IMR-90 (cell line): ENCODE measurements at regions not wholly inside any gene's neighbourhood (a gene's known extent, or its start where the extent isn't known, plus 50 kb on each side); places are given as distances from the start of the nearest gene placed in this dataset.

Source experiments
- ATAC-seq: fragments of 200-7000 bp; cut with Tn5 transposase; 2 replicates; pipeline ENCODE4 v1.9.1; 2020; ENCODE audit warnings: low read depth, mild to moderate bottlenecking, moderate library complexity
- BruUV-seq: library from RNA; stranded (reverse); fragments of 400-500 nt; replicated peaks from 2 replicates; lab custom pipeline; 2021; lab: Mats Ljungman, UMichigan
- CTCF ChIA-PET: fragments of 300-600 bp; formaldehyde crosslinking; extraction: SDS; loops from one replicate; lab custom pipeline; 2021; ENCODE audit warnings: antibody characterized with exemption; lab: Yijun Ruan, JAX
- POLR2A ChIA-PET: fragments of 300-600 bp; sonication (Branson Sonifier 250); formaldehyde crosslinking; loops from one replicate; lab custom pipeline; 2022; ENCODE audit warnings: antibody characterized with exemption; ENCODE audit not compliant: unreplicated experiment; lab: Charles Lee
- DNase-seq: peaks from one replicate; pipeline ENCODE4 v3.0.0; 2013
- H2AFZ ChIP-seq: replicated peaks from 2 replicates; pipeline ENCODE3; 2013; ENCODE audit warnings: low read length, mild to moderate bottlenecking; ENCODE audit not compliant: poor library complexity
- H2AK5ac ChIP-seq: 2 replicates; pipeline ENCODE4 v1.6.1; 2013; ENCODE audit warnings: low read depth, low read length, inconsistent platforms
- H2AK9ac ChIP-seq: replicated peaks from 2 replicates; pipeline ENCODE3; 2013; ENCODE audit warnings: mild to moderate bottlenecking, low read depth, low read length, moderate library complexity; ENCODE audit not compliant: poor library complexity
- H2BK120ac ChIP-seq: 2 replicates; pipeline ENCODE4 v1.6.1; 2013; ENCODE audit warnings: low read depth, low read length, inconsistent platforms
- H2BK15ac ChIP-seq: 3 replicates; pipeline ENCODE4 v1.6.1; 2013; ENCODE audit warnings: low read depth, low read length, inconsistent platforms
- H2BK20ac ChIP-seq: 2 replicates; pipeline ENCODE4 v1.6.1; 2013; ENCODE audit warnings: low read depth, mild to moderate bottlenecking, inconsistent platforms, low read length, moderate library complexity
- H2BK5ac ChIP-seq: 2 replicates; pipeline ENCODE4 v1.6.1; 2013; ENCODE audit warnings: mild to moderate bottlenecking, low read depth, low read length, inconsistent platforms; ENCODE audit not compliant: poor library complexity, severe bottlenecking
- H3K14ac ChIP-seq: replicated peaks from 2 replicates; pipeline ENCODE4 v1.6.1; 2013; ENCODE audit warnings: low read depth, low read length, inconsistent platforms
- H3K18ac ChIP-seq: 2 replicates; pipeline ENCODE4 v1.6.1; 2013; ENCODE audit warnings: low read depth, low read length, control low read depth
- H3K23ac ChIP-seq: 2 replicates; pipeline ENCODE4 v1.6.1; 2013; ENCODE audit warnings: low read depth, low read length, inconsistent platforms
- H3K27ac ChIP-seq: 2 replicates; pipeline ENCODE4 v1.5.1; 2013; ENCODE audit warnings: mild to moderate bottlenecking, control low read depth, low read length; ENCODE audit not compliant: insufficient read depth
- H3K27me3 ChIP-seq: 2 replicates; pipeline ENCODE4 v1.6.1; 2013; ENCODE audit warnings: low read length; ENCODE audit not compliant: control insufficient read depth, insufficient read depth
- H3K36me3 ChIP-seq: 2 replicates; pipeline ENCODE4 v1.6.1; 2013; ENCODE audit warnings: low read length, mixed read lengths; ENCODE audit not compliant: control insufficient read depth, insufficient read depth
- H3K4ac ChIP-seq: 2 replicates; pipeline ENCODE4 v1.6.1; 2013; ENCODE audit warnings: low read depth, low read length, inconsistent platforms
- H3K4me1 ChIP-seq: 2 replicates; pipeline ENCODE4 v1.6.1; 2013; ENCODE audit warnings: low read length, mixed read lengths; ENCODE audit not compliant: control insufficient read depth, insufficient read depth
- H3K4me2 ChIP-seq: 2 replicates; pipeline ENCODE4 v1.6.1; 2013; ENCODE audit warnings: low read depth, mild to moderate bottlenecking, control low read depth, low read length, moderate library complexity
- H3K4me3 ChIP-seq: 2 replicates; pipeline ENCODE4 v1.5.1; 2013; ENCODE audit warnings: low read depth, mild to moderate bottlenecking, control low read depth, low read length, moderate library complexity; ENCODE audit not compliant: insufficient read depth
- H3K56ac ChIP-seq: 2 replicates; pipeline ENCODE4 v1.6.1; 2013; ENCODE audit warnings: low read length, inconsistent platforms; ENCODE audit not compliant: insufficient read depth; ENCODE audit errors: extremely low read depth
- H3K79me1 ChIP-seq, 2 experiments: 2 replicates each; pipeline ENCODE4 v1.6.1; 2013; ENCODE audit warnings: low read length in 2 of 2, inconsistent platforms in 1 of 2, low read depth in 1 of 2
- H3K9ac ChIP-seq: 2 replicates; pipeline ENCODE4 v1.6.1; 2013; ENCODE audit warnings: low read depth, low read length, control low read depth
- H3K9me1 ChIP-seq: 2 replicates; pipeline ENCODE4 v1.6.1; 2013; ENCODE audit warnings: low read length, inconsistent platforms; ENCODE audit not compliant: insufficient read depth
- H3K9me3 ChIP-seq: 2 replicates; pipeline ENCODE4 v1.6.1; 2013; ENCODE audit warnings: low read length; ENCODE audit not compliant: control insufficient read depth, insufficient read depth
- H4K20me1 ChIP-seq: 2 replicates; pipeline ENCODE4 v1.6.1; 2013; ENCODE audit warnings: low read length, inconsistent platforms; ENCODE audit not compliant: insufficient read depth
- H4K5ac ChIP-seq: 2 replicates; pipeline ENCODE4 v1.6.1; 2013; ENCODE audit warnings: mild to moderate bottlenecking, low read depth, low read length, control low read depth
- H4K8ac ChIP-seq, 2 experiments: 2 replicates each; pipeline ENCODE4 v1.6.1; 2013; ENCODE audit warnings: low read depth in 2 of 2, low read length in 2 of 2, control low read depth in 1 of 2, inconsistent platforms in 1 of 2
- H4K91ac ChIP-seq: 2 replicates; pipeline ENCODE4 v1.6.1; 2013; ENCODE audit warnings: low read depth, low read length, inconsistent platforms; ENCODE audit not compliant: insufficient read depth
- BHLHE40 ChIP-seq: fragments of 150-350 bp; IDR thresholded peaks from 2 replicates; pipeline ENCODE4 v1.6.1; 2016; ENCODE audit warnings: mild to moderate bottlenecking, low read depth, low read length
- CEBPB ChIP-seq: IDR thresholded peaks from 2 replicates; pipeline ENCODE4 v1.6.1; 2012; ENCODE audit warnings: low read depth, low read length, improper control_type of control experiment
- CHD1 ChIP-seq: IDR thresholded peaks from 2 replicates; pipeline ENCODE4 v1.6.1; 2012; ENCODE audit warnings: low read depth, low read length, improper control_type of control experiment
- FOS ChIP-seq: fragments of 150-350 bp; IDR thresholded peaks from 2 replicates; pipeline ENCODE4 v1.6.1; 2016; ENCODE audit warnings: low read depth, low read length
- MAFK ChIP-seq: IDR thresholded peaks from 2 replicates; pipeline ENCODE4 v1.6.1; 2012; ENCODE audit warnings: low read depth, low read length, improper control_type of control experiment
- MAZ ChIP-seq: IDR thresholded peaks from 2 replicates; pipeline ENCODE4 v1.6.1; 2012; ENCODE audit warnings: low read depth, mild to moderate bottlenecking, low read length, improper control_type of control experiment, moderate library complexity, borderline replicate concordance
- MXI1 ChIP-seq: IDR thresholded peaks from 2 replicates; pipeline ENCODE4 v1.6.1; 2012; ENCODE audit warnings: low read depth, mild to moderate bottlenecking, low read length, moderate library complexity, borderline replicate concordance
- NFE2L2 ChIP-seq: fragments of 150-350 bp; IDR thresholded peaks from 2 replicates; pipeline ENCODE4 v1.6.1; 2016; ENCODE audit warnings: low read depth, mild to moderate bottlenecking, low read length
- POLR2A ChIP-seq: IDR thresholded peaks from 2 replicates; pipeline ENCODE4 v1.6.1; 2012; ENCODE audit warnings: mild to moderate bottlenecking, low read depth, low read length
- RAD21 ChIP-seq: IDR thresholded peaks from 2 replicates; pipeline ENCODE4 v1.6.1; 2012; ENCODE audit warnings: low read length, improper control_type of control experiment
- RCOR1 ChIP-seq: IDR thresholded peaks from 2 replicates; pipeline ENCODE4 v1.6.1; 2012; ENCODE audit warnings: mild to moderate bottlenecking, low read length, improper control_type of control experiment; ENCODE audit not compliant: insufficient replicate concordance
- RFX5 ChIP-seq: IDR thresholded peaks from 2 replicates; pipeline ENCODE4 v1.8.0; 2012; ENCODE audit warnings: low read depth, mild to moderate bottlenecking, low read length, moderate library complexity
- SMC3 ChIP-seq: fragments of 150-350 bp; IDR thresholded peaks from 2 replicates; pipeline ENCODE4 v1.6.1; 2016; ENCODE audit warnings: low read depth, mild to moderate bottlenecking, antibody characterized with exemption, low read length, moderate library complexity
- WGBS, 2 experiments: methylation state at CpG; one replicate each; pipeline versions ENCODE4 v1.1.5 to v1.1.7; 2013; ENCODE audit warnings: missing lambda C conversion rate in 2 of 2; ENCODE audit not compliant: insufficient read length in 1 of 2; ENCODE audit errors: extremely low coverage in 2 of 2; 5-methylcytosine and 5-hydroxymethylcytosine counted together
- dilution Hi-C: fragments of 300-500 bp; cut with HindIII; formaldehyde crosslinking; loops from one replicate; pipeline ENCODE4 v1.14.3; 2018; ENCODE audit warnings: low sequenced_read_pairs; ENCODE audit not compliant: unreplicated experiment
- in situ Hi-C: fragments of 300-500 bp; cut with MboI; formaldehyde crosslinking; loops from 3 replicates; pipeline ENCODE4 v1.14.3; 2019; ENCODE audit warnings: low sequenced_read_pairs, inconsistent platforms, mixed read lengths
- intact Hi-C: fragments of 100-400 bp; cut with micrococcal nuclease; formaldehyde crosslinking; loops from 2 replicates; pipeline ENCODE4 v1.10.0; 2022
- TF ChIP-seq, protein P1 (sequence below): conservative IDR thresholded peaks from 2 replicates; pipeline ENCODE4 v1.5.1; 2012; ENCODE audit warnings: mild to moderate bottlenecking, low read depth, low read length, improper control_type of control experiment
- TF ChIP-seq, protein P2 (sequence below): fragments of 150-350 bp; IDR thresholded peaks from 2 replicates; pipeline ENCODE4 v1.6.1; 2017; ENCODE audit warnings: mild to moderate bottlenecking, antibody characterized with exemption, low read length, low read depth
- TF ChIP-seq, protein P3 (sequence below): fragments of 150-350 bp; IDR thresholded peaks from 2 replicates; pipeline ENCODE4 v1.6.1; 2016; ENCODE audit warnings: low read depth, mild to moderate bottlenecking, low read length, moderate library complexity, borderline replicate concordance

DNA sequence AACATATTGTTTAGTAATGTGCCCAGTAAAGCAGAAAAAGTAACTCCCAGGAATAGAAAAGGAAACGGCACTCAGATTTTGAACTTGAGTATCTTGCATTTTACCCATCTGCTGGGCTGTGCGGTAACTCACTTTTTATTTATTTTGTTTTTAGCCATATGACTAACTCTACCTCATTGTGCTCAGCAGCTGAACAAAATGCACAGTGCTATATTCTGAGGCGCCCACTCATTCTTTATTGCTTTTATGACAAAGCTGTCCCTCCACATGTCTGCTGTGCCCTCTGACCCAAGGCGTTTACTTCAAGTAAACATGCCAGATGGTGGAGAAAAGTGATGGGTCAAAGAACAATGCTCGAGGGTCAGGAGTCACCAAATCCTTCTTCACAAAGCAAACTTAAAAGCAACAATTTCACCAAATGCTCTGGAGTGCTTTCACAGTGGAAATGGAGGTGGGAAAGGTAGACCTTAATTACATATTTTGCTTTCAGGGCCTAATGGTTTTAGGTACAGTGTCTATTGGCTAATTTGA, 215.2 kb upstream of the ELAVL2 start:
- ChIA-PET CTCF (no interaction called here), POLR2A (no interaction called here)
- Histone ChIP-seq H2BK120ac (no peak overlapping the region), H2AK5ac (no peak overlapping the region), H3K14ac (no peak overlapping the region), H4K20me1 (no peaks in the 10 kb centered on the region), H4K5ac (no peak overlapping the region), H3K56ac (no peak overlapping the region), H3K4me3 (no peak overlapping the region), H3K9me3 (peaks cover 7% of the 10 kb centered on the region), H3K9me1 (no peaks in the 10 kb centered on the region), H3K27me3 (no peaks in the 10 kb centered on the region), H2BK5ac (no peak overlapping the region), H2BK15ac (no peak overlapping the region), H2BK20ac (no peak overlapping the region), H3K79me1 (no peaks in the 10 kb centered on the region), H2AK9ac (no peak overlapping the region), H3K27ac (no peak overlapping the region), H2AFZ (no peak overlapping the region), H3K4ac (no peak overlapping the region), H3K36me3 (no peaks in the 10 kb centered on the region), H4K8ac (no peak overlapping the region), H3K23ac (no peak overlapping the region), H3K4me2 (no peak overlapping the region), H3K9ac (no peak overlapping the region), H4K91ac (no peak overlapping the region), H3K4me1 (no peaks in the 10 kb centered on the region), H3K18ac (no peak overlapping the region)
- ATAC-seq = no peak
- TF ChIP-seq MAFK = no peak
- no peak for TF ChIP-seq BHLHE40
- no peak for TF ChIP-seq FOS
- no peak for TF ChIP-seq NFE2L2
- TF ChIP-seq, protein P1, sequence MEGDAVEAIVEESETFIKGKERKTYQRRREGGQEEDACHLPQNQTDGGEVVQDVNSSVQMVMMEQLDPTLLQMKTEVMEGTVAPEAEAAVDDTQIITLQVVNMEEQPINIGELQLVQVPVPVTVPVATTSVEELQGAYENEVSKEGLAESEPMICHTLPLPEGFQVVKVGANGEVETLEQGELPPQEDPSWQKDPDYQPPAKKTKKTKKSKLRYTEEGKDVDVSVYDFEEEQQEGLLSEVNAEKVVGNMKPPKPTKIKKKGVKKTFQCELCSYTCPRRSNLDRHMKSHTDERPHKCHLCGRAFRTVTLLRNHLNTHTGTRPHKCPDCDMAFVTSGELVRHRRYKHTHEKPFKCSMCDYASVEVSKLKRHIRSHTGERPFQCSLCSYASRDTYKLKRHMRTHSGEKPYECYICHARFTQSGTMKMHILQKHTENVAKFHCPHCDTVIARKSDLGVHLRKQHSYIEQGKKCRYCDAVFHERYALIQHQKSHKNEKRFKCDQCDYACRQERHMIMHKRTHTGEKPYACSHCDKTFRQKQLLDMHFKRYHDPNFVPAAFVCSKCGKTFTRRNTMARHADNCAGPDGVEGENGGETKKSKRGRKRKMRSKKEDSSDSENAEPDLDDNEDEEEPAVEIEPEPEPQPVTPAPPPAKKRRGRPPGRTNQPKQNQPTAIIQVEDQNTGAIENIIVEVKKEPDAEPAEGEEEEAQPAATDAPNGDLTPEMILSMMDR = no peak
- TF ChIP-seq MAZ = no peak
- TF ChIP-seq, protein P2, sequence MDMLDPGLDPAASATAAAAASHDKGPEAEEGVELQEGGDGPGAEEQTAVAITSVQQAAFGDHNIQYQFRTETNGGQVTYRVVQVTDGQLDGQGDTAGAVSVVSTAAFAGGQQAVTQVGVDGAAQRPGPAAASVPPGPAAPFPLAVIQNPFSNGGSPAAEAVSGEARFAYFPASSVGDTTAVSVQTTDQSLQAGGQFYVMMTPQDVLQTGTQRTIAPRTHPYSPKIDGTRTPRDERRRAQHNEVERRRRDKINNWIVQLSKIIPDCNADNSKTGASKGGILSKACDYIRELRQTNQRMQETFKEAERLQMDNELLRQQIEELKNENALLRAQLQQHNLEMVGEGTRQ = no peak
- no peak for TF ChIP-seq MXI1
- no peak for TF ChIP-seq SMC3
- no peak for TF ChIP-seq CEBPB
- no peak for TF ChIP-seq CHD1
- TF ChIP-seq, protein P3, sequence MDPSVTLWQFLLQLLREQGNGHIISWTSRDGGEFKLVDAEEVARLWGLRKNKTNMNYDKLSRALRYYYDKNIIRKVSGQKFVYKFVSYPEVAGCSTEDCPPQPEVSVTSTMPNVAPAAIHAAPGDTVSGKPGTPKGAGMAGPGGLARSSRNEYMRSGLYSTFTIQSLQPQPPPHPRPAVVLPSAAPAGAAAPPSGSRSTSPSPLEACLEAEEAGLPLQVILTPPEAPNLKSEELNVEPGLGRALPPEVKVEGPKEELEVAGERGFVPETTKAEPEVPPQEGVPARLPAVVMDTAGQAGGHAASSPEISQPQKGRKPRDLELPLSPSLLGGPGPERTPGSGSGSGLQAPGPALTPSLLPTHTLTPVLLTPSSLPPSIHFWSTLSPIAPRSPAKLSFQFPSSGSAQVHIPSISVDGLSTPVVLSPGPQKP = no peak
- TF ChIP-seq RFX5 = no peak
- no peak for TF ChIP-seq RAD21
- TF ChIP-seq POLR2A = no peak
- no peak for TF ChIP-seq RCOR1
- WGBS, 2 experiments = no CpG with 5 or more reads among the region's 5 CpGs
- no TSS peak for BruUV-seq
- dilution Hi-C loops (no loop called here), intact Hi-C loops (no loop called here), in situ Hi-C loops (no loop called here)
- DNase-seq = no peak
